ENCODE measurements at regions not wholly inside any gene's neighbourhood (a gene's known extent, or its start where the extent isn't known, plus 50 kb on each side); places are given as distances from the start of the nearest gene placed in this dataset.

DNA sequence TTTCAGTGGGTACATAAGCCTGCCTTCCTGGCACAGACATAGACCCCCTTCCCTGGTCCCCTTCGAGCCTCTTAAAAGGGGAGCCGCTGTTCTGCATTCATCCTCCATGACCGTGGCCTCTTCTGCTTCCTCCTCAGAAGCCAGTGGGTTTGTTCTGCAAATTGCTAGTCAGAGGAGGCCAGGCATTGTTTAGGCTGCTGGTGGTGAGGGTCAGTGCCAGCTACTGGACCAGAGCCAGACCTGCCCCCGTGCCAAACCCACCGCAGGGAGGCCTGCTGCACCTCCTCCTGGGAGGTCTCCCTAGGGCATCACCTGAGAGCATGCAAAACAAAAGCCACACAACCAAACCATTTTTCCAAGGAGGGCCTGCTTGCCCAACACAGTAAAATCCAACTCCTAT is 178.4 kb downstream of the MIS18A start:
- Histone ChIP-seq H2BK20ac (ENCODE audit: low read depth, low read length, poor library complexity, severe bottlenecking) (no peak overlapping the region), H3K4me2 (ENCODE audit: insufficient read depth, insufficient read length, low read length) (no peak overlapping the region), H3K18ac (ENCODE audit: insufficient read length, low read depth, low read length) (no peak overlapping the region), H2BK5ac (ENCODE audit: insufficient read length, low read length) (no peak overlapping the region), H3K23ac (ENCODE audit: insufficient read length, low read depth, low read length) (no peak overlapping the region), H2AK5ac (ENCODE audit: insufficient read length, low read length) (no peak overlapping the region), H3K27ac (ENCODE audit: insufficient read length, low read depth, low read length) (no peak overlapping the region), H3K27me3 (ENCODE audit: insufficient read depth, low read length) (no peaks in the 10 kb centered on the region), H3K4me1 (ENCODE audit: insufficient read depth, low read length) (no peaks in the 10 kb centered on the region), H2AFZ (ENCODE audit: low read length) (no peak overlapping the region), H4K8ac (replicated peaks; ENCODE audit: insufficient read length, low read depth, low read length) (no peak overlapping the region), H3K79me1 (ENCODE audit: insufficient read depth, low read depth, low read length, poor library complexity, severe bottlenecking) (no peaks in the 10 kb centered on the region), H2BK12ac (ENCODE audit: insufficient read length, low read depth, low read length) (no peak overlapping the region), H2BK15ac (ENCODE audit: low read depth, low read length) (no peak overlapping the region), H3K23me2 (ENCODE audit: insufficient read length, low read depth, low read length, poor library complexity, severe bottlenecking) (no peaks in the 10 kb centered on the region), H3K79me2 (ENCODE audit: insufficient read depth, low read length) (no peaks in the 10 kb centered on the region), H3K9ac (ENCODE audit: extremely low read depth, insufficient read length, low read length) (no peak overlapping the region), H3K56ac (ENCODE audit: insufficient read length, low read depth, low read length) (no peak overlapping the region), H4K20me1 (ENCODE audit: control insufficient read depth, insufficient read depth, insufficient read length) (no peaks in the 10 kb centered on the region), H4K91ac (ENCODE audit: insufficient read length, low read depth, low read length) (no peak overlapping the region), H3T11ph (ENCODE audit: low read length) (no peak overlapping the region), H3K14ac (ENCODE audit: insufficient read depth, low read length) (no peak overlapping the region), H2BK120ac (ENCODE audit: low read depth, low read length, poor library complexity, severe bottlenecking) (no peak overlapping the region), H3K4ac (ENCODE audit: low read depth, low read length) (no peak overlapping the region), H3K9me3 (ENCODE audit: control insufficient read depth, low read depth, low read length) (peaks cover 7% of the 10 kb centered on the region), H4K5ac (ENCODE audit: insufficient read length, low read depth, low read length) (no peak overlapping the region)
- Mint-ChIP-seq H3K4me1 (peaks cover 14 to 28% of the 10 kb centered on the region in 2 experiments), H3K27ac (peak overlapping the region in 1 of 3 experiments; percentile 65; a peak in 1 of 7 replicates), H3K36me3 (ENCODE audit: insufficient read depth in 1 of 3, low read depth in 3 of 3) (peaks cover 0 to 15% (median 0%) of the 10 kb centered on the region in 3 experiments; a peak in 3 of 7 replicates), H3K4me3 (no peak overlapping the region; a peak in 1 of 5 replicates), H3K27me3 (ENCODE audit: low read depth) (peaks cover 16% of the 10 kb centered on the region), H3K9me3 (peaks cover 8 to 16% of the 10 kb centered on the region in 2 experiments)
- DNase-seq: no peak
- TF ChIP-seq, protein P1, sequence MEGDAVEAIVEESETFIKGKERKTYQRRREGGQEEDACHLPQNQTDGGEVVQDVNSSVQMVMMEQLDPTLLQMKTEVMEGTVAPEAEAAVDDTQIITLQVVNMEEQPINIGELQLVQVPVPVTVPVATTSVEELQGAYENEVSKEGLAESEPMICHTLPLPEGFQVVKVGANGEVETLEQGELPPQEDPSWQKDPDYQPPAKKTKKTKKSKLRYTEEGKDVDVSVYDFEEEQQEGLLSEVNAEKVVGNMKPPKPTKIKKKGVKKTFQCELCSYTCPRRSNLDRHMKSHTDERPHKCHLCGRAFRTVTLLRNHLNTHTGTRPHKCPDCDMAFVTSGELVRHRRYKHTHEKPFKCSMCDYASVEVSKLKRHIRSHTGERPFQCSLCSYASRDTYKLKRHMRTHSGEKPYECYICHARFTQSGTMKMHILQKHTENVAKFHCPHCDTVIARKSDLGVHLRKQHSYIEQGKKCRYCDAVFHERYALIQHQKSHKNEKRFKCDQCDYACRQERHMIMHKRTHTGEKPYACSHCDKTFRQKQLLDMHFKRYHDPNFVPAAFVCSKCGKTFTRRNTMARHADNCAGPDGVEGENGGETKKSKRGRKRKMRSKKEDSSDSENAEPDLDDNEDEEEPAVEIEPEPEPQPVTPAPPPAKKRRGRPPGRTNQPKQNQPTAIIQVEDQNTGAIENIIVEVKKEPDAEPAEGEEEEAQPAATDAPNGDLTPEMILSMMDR (conservative IDR thresholded peaks at IDR 0.05): no peak
- no CpG with 5 or more reads among the region's 5 CpGs for WGBS (ENCODE audit: extremely low coverage, insufficient read length, low lambda C conversion rate)
